HG03064 (cell line): ENCODE measurements at regions not wholly inside any gene's neighbourhood (a gene's known extent, or its start where the extent isn't known, plus 50 kb on each side); places are given as distances from the start of the nearest gene placed in this dataset.

Source experiments
- ATAC-seq: cut with Tn5 transposase; IDR thresholded peaks from one replicate; pipeline ENCODE4 v1.9.1; 2021; ENCODE audit warnings: low read depth; ENCODE audit not compliant: unreplicated experiment

DNA sequence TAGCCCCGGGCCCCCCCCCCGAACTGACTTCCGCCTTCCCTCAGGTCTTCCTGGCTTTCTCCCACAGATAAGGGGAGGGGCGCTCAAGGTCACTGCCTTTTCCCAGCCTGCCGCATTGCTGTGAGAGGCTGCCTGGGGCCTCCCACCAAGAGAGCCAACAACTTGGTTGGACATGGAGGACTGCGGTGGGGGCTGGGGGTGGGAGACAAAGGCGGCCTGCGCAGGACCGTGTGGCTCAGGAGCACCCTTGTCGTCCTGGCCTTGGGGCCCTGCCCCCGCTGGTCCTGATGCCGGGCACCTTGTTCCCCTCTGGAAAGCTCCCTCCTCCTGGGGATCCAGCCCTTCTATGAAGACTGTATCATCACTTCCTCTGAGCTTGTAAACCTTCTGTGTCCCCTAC lies 105.6 kb upstream of the FOXF1 start:
- ATAC-seq: no peak

DNA sequence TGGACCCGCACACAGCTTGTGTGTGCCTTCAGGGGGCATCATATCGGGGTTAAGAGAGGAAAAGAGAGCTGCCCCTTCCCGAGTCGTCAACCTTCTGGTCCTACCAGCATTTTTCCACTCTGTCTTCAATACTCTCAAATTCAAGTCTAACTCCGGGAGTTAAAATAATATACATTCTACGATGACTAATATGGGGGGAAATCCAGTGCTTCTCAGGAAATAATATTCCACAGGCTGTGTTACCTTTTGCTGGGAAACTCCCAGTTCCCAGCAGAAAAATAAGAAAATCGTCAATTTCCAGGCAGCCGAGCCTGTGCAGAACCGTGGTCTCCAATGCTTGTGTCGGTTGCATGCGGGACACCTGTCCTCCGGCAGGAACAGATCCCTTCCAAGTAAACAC lies 105.0 kb upstream of the FOXF1 start:
- ATAC-seq: no peak

DNA sequence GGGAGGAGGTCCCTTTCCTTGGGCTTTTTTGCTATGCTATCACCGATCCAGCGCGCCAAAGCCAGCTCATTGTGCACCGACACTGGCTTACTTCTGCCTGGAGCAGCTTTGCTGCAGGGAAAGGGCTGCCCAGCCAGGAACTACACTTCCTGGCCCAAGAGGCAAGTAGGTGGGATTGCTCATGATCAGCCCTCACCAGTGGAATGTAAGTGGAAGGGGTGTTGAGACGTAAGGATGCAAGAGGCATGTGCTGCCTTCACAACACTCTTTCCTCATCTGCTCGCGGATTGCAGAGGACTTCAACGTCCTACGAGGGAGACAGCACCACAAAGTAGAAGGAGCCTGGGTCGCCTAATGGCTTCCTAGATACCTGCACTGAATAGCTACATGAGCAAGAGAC lies 104.3 kb upstream of the FOXF1 start:
- no peak for ATAC-seq

DNA sequence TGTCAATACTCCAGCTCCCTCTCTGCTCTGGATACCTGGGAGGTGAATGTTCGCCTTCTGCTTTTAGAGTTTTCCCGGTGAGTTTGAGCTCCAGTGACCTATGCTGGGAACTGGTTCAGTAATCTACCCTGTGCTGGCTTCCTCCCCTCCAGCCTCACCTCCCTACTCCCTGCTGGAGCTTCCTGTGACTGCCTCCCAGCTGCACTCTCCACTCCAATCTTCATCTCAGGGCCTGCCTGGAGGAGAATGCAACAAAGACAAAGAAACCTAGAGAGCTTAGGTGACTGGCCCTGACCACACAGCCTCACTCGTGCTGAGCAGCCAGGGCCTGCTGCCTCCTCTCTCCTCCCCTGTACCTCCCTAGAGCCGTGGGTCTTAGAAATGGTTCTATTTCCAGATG lies 101.6 kb upstream of the FOXF1 start:
- no peak for ATAC-seq

DNA sequence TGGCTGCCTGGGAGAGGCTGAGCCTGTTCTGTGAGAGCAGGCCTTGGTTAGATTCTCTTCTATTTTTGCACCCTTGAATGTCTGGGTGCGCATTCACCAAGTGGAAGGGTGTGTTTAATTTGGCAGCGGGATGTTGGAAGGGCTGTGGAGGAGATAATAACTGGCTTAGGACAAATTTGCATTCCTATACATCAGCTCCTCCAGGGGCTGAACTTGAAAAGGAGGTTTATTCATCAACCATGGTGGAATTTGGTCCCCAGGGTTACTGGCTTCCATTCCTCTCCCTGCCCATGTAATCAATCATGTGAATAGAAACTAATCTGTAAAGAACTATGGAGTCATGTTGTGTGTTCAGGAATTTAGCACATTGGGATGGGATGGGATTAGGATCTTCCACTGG lies 100.2 kb upstream of the FOXF1 start:
- no peak for ATAC-seq

DNA sequence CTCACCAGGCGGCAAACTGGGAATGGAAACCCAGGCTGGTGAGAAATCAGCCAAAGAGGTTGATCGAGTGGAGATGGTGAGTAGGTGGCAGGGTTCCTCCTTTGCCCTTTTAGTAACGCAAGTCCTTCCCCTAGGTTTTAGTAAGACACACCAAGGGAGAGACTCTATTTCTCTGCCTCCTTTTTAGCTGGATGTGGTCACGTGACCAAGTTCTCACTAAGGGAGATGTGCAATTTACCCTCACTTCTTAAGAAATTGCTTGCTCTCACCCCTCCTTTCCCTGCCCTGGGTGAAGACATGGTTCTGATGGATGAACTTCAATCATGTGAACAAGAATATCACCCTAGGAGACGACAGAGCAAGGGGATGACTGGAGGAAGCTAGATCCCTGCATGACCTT lies 99.8 kb upstream of the FOXF1 start:
- no peak for ATAC-seq

DNA sequence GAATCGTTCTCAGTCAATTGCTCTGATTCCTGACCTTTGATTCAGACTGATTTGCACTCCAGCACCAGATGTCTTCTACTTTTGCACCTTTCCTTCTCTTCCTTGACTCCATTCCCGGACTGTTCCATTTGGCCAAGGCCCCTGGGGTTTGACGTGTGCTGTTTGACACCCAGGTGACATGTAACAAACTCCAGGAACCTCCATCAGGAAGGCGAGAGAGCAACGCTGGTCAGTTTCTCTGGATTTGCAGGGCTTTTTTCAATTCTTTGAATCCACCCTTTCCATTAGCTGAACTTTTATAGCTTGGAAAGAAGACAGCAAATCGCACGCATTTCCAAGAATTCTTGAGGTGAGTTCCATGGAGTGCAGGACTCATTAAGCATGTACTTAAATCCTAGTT lies 98.4 kb upstream of the FOXF1 start:
- ATAC-seq: no peak

DNA sequence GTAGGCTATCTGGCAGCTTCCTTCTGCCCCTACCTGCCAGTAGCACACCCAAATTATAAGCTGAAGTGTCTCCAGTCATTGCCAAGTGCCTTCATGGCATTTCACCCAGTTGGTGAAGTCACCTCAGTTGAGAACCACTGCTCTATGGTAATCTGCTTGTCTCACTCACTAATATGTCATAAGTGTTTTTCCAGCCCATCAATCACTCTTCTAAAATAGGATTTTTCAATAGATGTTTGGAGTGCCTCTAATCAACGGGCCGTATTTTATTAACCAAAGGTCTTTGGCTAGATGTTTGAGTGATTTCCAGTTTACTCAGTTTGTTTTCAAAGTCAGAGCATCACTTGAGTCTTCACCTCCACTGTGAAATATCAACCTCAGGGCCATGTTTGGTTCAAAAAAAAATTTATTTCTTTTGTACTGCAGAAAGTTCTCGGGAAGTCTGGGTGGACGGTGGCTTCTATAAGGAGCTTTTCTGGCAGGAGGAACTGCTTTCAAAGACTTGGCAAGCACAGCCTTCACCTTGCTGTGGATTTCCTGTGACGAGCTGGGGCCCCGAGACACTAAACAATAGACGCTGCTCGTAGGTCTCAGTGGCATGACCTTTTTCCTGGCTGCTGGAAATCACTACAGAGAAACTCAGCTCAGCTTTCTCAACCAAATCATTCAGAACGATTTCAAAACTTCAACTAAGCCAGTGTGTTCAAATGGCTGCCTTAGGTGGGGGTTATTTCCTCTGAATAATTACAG lies 95.2 kb upstream of the FOXF1 start:
- no peak for ATAC-seq

DNA sequence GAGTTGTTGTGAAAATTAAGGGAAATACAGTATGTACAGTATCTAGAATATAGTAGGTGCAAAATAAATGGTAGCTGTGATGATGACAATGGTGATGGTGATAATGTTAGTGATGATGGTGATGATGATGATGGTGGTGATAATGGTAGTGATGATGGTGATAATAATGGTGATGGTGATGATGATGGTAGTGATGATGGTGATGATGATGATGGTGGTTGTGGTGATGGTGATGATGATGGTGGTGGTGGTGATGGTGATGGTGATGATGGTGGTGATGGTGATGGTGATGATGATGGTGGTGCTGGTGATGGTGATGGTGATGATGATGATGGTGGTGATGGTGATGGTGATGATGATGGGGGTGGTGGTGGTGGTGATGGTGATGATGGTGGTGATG lies 91.3 kb upstream of the FOXF1 start:
- ATAC-seq: no peak

DNA sequence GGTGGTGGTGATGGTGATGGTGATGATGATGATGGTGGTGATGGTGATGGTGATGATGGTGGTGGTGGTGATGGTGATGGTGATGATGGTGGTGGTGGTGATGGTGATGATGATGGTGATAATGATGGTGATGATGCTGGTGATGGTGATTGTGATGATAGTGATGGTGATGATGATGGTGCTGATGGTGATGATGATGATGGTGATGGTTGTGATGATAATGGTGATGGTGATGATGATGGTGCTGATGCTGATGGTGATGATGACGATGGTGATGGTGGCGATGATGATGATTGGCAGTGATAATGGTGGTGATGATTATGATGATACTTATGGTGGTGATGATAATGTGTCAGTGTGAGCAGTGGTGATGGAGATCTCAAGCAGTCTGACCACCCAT lies 90.8 kb upstream of the FOXF1 start:
- ATAC-seq: no peak

DNA sequence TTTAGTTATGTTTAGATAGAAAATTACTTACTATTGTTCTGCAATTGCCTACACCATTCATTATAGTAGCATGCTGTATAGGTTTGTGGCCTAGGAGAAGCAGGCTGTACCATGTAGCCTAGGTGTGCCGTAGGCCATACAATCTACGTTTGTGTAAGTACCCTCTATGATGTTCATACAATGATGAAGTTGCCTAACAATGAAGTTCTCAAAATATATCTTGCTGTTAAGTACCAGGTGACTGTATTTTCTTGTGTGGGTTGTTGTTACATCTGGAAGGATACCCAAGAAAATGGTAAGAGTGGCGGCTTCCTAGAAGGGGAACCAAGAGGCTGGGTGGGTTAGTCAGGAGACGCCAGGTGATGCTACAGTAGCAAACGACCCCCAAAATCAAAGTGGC lies 88.3 kb upstream of the FOXF1 start:
- no peak for ATAC-seq

DNA sequence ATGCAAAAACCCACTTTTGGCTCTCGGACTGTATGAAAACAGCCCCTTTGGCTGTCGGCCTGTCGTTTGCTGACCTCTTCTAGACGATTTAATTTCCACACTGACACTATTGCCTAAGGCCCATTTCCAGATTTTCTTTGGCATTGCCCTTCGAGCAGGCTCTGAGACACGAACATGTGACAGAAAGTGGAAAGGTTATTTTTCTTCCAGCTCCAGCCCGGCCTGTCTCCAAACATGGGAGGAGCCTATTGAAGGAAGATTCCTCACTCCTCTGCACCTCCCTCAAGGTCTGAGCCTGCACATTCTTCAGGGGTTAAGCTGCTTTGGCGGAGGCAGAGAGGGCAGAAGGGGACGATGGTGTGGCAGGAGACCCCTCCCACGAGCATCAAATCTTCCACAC lies 85.9 kb upstream of the FOXF1 start:
- no peak for ATAC-seq

DNA sequence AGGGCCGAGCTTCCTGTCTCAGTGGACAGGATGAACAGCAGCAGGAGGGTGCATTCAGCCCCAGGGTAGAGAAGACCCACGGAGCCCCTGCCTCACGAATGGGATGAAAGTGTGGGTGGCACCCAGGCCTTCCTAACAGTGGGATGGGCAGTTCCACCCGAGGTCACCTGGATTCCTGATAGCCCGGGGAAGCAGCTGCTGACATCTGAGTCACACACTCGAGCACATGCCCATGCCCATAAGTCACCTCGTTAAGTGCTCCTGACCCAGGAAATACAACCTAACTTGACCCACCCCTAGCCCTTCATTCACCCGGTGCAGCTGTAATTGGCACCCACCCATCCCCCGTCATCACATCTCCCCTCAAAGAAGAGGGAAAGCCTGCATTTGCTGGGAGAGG lies 85.3 kb upstream of the FOXF1 start:
- ATAC-seq: no peak

DNA sequence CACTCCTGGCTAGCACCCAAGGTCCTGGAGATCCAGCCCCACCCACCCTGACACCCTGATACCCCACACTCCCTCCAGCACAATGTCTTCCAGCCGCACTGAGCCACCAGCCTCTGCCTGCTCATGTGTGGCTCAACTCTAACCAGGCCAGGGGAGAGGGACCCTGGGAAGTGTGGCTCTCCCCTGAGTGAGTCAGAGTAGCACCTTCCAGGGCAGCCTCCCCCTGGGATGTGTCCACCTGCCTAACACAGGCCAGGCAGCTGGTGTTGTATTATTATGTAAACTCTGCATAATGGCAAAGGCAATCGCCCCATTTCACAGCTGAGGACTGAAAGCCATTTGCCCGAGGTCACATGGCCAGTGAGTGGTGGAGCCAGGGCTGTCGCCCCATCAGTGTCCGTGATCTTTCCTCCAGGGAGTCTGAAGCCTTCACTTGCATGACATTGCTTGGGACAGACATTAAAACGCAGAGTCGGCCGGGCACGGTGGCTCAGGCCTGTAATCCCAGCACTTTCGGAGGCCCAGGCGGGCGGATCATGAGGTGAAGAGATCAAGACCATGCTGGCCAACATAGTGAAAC lies 84.2 kb upstream of the FOXF1 start:
- ATAC-seq: no peak

DNA sequence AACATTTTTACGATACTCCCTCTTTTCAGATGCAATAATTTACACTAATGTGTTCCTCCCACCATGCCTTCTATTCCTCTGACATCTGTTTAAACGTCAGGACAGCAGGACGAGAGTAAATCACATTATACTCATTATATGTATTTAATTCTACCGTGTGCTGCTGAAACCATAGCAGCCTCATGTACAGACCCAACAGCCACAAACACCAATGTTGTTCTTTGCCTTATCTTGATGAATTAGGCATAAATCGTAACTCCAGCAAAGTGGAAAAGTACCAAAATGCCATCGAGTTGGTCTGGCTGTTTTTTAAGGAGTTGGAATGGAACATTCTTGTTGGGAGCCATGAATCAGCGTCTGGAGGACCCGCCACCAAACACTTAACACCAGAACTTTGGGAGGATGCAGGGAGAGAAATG lies 82.9 kb upstream of the FOXF1 start:
- ATAC-seq: no peak

DNA sequence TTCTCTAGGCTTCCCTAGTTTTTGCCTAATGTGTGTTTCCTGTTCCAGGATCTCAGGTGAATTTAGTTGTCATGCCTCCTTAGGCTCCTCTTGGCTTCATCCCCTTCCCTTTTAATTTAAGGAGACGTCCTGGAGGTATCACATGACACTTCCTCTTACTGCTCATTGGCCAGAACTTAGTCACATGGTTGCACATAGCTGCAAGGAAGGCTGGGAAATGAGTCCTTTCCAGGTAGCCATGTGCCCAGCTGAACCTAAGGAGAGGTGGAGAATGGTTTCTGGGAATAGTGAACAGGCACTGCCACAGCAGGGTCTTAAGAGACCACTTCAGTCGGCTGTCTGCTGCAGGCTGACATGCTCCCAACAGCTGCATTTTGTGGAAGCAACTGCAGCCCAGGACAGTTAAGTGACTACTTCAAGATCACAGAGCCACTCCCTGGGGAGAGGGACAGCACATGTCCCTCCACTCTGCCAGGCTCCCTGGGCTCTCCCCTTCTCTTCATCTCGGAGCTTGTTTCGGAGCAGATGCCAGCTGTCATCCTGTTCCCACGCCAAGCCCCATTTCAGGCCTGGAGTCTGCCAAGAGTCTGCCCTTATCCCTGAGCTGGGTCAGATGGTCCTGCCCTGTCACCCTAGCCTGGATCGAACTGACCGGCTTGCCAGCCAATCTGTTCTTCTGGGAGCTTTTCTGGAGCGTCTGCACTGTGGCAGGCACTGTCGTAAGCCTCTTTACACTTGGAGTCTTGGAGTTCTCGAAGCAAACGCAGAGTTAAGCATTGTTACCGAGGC lies 81.4 kb upstream of the FOXF1 start:
- no peak for ATAC-seq

DNA sequence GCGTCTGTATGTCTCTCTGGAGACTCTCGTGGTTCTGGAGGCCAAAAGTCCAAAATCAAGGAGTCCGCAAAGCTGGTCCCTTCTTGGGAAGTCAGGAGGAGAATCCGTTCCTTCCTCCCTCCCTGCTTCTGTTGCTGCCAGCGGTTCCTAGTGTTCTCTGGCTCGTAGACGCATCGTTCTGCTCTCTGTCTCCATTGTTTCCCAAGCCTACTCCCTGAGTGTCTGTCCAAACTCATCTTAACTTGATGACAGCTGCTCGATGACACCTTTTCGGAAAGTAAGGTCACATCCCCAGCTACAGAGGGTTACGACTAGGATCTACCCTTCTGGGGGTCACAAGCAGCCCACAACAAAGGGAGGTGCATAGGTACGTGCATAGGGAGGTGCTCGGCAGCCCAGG lies 80.7 kb upstream of the FOXF1 start:
- no peak for ATAC-seq

DNA sequence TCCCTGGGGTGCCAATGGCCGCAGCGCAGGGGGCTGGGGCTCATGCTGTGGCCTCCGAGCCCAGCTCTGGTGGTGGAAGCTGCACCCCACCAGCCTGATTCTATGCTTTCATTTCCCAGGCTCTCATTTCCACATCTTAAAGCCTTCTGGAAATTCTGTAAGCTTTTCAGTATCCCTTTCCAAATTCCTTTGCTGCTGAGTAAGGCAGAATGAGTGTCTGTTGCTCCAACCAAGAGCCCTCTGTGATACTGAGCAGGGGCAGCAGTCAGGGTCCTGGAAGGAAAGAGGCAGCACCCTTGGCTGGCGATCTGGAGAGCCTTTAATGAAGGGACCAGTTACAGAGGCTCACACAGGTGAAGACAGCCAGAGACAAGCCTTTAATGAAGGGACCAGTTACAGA lies 79.5 kb upstream of the FOXF1 start:
- ATAC-seq: no peak

DNA sequence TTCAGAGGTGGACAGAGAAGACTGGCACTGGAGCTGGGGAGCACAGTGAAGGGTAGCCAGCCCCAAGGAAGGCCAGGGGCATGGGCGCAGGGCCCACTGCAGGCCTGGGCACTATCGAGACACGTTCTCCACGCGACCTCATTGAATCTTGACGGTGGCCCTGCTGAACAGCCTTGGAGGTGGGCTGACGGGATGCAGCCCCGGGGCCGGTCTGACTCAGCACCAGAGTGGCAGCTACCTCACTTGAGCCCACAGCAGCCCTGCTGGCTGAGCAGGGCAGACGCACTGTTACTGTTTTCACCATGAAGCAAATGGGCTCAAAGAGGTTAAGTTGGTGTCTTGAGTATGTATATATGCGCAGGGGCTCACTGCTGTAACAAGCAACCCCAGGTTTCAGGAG lies 78.8 kb upstream of the FOXF1 start:
- ATAC-seq: no peak

DNA sequence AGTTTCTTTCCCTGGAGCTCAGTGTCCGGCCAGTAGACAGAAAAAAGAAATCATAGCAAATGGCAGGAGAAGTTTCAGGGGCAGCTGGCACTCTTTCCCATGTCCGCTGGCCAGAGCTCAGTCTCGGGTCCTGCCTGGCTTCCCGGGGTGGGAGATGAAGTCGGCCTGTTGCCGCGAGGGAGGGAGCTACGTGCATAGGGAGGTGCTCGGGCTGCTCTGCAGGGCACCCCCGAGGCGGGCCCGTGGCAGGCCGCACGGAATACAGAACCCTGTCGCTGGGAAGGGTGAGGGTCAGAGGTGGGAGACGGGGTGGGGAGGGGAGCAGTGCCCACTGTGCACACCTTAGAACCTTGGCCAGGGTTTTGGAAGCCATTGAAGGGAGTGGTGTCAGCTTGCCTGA lies 78.3 kb upstream of the FOXF1 start:
- ATAC-seq: no peak

DNA sequence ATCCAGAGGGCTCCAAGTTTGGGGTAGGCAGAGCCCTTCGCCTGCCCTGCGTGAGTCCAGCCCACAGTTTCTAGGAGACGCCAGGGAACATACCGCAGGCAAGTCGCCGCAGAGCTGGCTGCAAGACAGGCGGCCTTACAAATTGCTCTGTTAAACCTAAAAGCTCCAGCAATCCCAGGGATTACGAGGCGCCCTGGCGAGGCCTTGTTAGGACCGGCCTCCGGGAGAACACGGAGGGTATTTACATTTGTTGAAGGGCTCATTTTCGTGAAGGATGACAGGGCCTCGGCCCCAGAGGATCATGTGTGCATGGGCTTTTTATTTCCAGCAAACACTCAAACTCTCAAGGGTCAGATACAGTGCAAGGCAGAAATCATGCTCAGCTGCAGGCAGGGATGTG lies 77.6 kb upstream of the FOXF1 start:
- no peak for ATAC-seq
